Activated T-helper 1 cell treated with Interleukin-2 at 50 U/mL for 16 hours (primary cell): ENCODE measurements at regions not wholly inside any gene's neighbourhood (a gene's known extent, or its start where the extent isn't known, plus 50 kb on each side); places are given as distances from the start of the nearest gene placed in this dataset.
"Not testable (repeated sequence)": the region's sequence is repeated elsewhere in the genome, so short reads cannot be mapped to it uniquely, and the experiment has no call there.

Experiments used
- DNase-seq: peaks from one replicate; pipeline ENCODE4 v3.0.0-alpha.2; 2020; ENCODE audit warnings: low read depth

DNA sequence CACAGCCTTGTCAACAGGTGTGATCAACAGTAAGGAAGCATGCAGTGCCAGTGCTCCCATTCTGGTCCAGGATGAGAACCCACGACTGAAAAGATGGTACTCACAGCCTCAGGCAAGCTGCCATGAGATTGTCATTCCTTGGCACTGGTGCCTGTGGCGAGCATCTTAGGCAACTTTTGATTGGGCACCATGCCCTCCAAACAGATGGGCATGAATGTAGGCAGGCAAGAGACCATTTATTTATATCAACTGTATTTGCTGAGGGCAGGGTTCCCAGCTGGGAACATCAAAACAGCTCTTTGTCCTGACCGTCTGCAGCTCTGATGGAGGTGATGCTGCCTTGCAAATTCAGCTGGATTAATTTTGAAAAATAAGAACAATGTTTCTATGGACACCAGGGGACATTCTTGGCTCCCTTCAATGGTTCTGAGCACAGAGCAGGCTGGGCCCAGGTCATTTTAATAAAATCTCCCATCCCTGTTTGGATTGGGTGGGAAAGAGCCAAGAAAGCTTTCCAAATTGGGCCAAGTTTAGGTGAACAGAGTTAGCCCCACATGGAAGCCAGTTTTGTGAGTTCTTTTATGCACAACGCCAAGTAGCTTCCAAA, 522.5 kb downstream of the RMST start:
- no peak for DNase-seq

DNA sequence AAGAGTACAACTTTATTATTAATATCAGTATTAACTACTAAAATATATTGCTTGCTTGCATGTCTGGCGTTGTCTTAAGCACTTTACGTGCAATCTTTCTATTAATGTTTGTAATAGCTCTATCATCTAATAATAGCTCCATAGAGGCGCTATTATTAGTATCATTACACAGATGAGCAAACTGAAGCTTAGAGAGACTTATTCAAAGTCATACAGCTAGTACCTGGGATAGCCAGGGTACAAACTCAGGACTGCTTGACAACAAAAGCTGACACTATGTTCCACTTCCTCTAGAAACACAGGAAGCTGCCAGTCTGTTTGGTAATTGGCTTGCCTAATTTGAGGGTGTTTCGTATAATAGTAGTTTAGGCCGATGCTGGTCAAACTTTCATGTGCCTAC, 523.2 kb downstream of the RMST start:
- no peak for DNase-seq

- not testable (repeated sequence) for DNase-seq
Observed at GRCh38 chr12:97988588-97988987, 526.0 kb downstream of the RMST start.

- DNase-seq = no peak
Observed at GRCh38 chr12:97989366-97989940, 525.9 kb upstream of the TMPO start.

DNA sequence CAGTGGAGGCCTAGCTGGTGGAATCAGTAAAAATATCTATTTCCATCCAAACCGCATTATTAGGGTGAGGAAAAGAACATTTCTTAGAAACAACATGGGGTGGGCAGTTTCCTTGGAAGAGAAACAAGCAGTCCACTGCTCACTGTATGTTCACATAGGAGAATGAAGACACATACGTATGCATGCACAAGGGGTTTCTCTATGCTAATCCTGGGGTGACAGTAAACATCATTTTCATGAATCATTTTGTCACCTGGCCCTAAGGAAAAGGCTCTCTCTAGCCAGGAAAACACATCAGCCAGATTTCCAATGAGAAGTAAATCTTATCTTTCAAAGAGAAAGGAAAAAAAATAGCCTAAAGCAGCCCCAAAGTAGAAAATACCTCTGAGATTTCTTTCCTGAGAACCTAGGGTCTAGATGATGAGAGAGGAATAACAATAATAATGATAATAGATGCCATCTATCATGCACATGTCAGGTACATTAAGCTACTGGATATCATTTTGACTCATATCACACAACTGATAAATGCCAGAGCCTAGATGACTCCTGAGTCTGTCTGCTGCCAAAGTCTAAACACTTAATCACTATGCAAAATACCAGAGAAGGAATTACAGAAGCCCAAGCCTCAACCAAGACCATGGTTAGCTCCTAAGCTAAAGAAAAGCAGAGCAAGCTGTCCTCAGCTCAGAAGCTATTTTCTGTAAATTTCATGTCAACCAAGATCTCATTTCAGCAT, 520.5 kb upstream of the TMPO start:
- no peak for DNase-seq

DNA sequence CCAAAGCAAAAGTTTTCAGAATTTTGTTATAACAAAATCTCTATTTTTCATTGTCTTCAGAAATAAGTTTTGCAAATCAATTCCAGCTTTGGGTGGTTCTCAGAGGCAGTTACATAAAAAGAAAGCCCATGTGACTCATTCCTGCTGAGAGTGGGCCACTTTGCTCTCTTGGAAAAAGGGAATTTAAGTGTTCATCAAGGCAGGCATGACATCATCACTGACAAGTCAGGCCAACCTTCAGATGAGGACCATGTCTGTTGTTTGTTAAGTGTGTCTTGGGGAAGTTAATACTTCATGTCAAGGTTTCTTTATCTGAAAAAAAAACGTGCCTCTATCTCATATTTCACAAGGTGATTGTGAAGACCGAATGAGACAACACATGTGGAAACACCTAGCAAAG, 519.8 kb upstream of the TMPO start:
- DNase-seq = no peak

GRCh38 chr12:98001430-98001829, 514.0 kb upstream of the TMPO start:
- DNase-seq = no peak

DNA sequence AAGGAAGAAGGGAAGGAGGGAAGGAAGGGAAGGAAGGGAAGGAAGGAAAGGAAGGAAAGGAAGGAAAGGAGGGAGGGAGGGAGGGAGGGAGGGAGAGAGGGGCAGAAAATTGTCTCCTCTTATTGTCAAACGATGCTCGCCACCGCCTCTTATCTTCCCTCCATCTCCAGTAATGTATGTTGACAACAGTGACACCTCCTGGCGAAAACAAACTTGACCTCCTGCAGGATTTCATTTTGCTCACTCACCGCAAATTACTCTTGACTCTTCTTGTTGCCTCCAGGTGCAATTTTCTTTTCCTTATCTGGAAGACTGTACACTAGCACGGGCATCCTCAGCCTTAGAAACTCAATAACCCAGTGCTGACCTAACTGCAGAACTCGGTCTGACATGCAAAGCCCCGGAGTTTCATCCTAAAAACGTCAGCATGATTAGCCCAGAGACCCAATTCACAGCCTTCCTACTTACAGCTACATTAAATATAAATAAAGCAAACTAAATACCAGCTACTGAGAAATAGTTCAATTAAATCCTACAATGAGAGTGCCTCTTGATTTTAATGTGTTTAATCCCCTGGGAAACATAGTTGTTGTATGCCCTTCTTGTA, 512.4 kb upstream of the TMPO start:
- no peak for DNase-seq

DNA sequence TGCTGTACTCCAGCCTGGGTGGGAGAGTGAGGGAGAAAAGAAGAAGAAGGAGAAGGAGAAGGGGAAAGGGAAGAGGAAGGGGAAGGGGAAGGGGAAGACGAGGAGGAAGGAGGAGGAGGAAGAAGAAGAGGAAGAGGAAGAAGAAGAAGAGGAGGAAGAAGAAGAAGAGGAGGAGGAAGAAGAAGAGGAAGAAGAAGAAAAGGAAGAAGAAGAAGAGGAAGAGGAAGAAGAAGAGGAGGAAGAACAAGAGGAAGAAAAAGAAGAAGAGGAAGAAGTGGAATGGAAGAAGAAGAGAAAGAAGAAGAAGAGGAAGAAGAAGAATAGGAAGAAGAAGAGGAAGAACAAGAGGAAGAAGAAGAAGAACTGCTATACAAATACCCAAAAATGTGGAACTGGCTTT, 507.4 kb upstream of the TMPO start:
- no peak for DNase-seq

- DNase-seq = no peak
Observed at GRCh38 chr12:98013560-98013959, 501.8 kb upstream of the TMPO start.

DNA sequence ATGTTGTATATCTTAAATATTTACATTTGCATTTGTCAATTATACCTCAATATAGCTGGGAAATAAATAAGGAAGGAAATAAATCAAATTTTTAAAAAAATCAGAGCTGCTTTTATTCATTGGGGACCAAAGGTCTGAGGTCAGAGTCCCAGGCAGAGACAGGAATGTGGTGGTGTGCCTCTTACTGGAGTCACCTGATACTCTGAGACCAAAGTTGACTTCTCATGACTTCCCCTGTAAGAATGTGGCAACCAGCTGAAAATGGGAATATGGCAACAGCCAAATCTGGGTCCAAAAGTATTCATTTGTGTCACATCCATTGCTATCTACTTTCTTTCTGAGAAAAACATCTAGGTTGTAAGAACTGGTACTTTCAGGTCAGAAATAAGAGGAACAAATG, 496.6 kb upstream of the TMPO start:
- DNase-seq = no peak

- DNase-seq = no peak
Observed at GRCh38 chr12:98020376-98020775, 495.0 kb upstream of the TMPO start.

- DNase-seq = no peak
Observed at GRCh38 chr12:98022961-98023360, 492.4 kb upstream of the TMPO start.

- DNase-seq = no peak
Observed at GRCh38 chr12:98037401-98038140, 477.8 kb upstream of the TMPO start.

- DNase-seq = no peak
Observed at GRCh38 chr12:98042668-98043067, 472.7 kb upstream of the TMPO start.

- DNase-seq = no peak
Observed at GRCh38 chr12:98045395-98045794, 470.0 kb upstream of the TMPO start.

DNA sequence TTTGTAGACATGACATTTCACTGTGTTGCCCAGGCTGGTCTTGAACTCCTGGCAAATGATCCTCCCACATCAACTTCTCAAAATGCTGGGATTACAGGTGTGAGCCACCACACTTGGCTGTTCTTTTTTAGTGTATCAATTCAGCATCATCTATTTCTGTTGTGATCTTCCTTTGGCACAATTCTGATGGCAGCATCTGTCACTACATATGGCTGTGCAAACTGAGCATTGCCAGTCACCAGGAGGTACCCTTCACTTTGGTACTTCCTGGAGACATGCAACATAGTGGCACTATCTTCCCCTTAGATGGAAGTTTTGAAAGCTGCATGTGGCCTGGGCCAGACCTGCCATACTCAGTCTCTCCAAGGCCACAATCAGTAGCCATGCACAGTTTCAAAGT, 467.1 kb upstream of the TMPO start:
- no peak for DNase-seq

GRCh38 chr12:98053202-98053601, 462.2 kb upstream of the TMPO start:
- DNase-seq = no peak

- no peak for DNase-seq
Observed at GRCh38 chr12:98057701-98058100, 457.7 kb upstream of the TMPO start.

DNA sequence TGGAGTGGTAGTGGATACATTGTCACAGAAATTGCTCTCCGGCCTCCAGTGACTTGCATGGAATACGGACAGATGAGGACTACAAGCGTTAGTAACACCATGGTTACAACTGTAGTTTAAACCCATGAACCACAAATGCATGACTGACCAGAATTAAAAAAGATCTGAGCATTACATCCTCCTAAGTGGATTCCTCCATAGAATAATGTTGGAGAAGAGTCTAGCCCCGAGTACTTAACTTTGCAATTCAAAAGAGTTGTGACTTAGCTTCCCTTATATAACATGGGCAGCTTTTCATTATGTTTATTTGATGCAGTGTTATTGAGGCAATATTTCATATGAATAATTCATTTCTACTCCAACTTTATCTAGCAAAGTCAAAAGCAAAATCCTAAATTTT, 457.2 kb upstream of the TMPO start:
- DNase-seq = no peak

- DNase-seq = no peak
Observed at GRCh38 chr12:98058838-98059237, 456.6 kb upstream of the TMPO start.

DNA sequence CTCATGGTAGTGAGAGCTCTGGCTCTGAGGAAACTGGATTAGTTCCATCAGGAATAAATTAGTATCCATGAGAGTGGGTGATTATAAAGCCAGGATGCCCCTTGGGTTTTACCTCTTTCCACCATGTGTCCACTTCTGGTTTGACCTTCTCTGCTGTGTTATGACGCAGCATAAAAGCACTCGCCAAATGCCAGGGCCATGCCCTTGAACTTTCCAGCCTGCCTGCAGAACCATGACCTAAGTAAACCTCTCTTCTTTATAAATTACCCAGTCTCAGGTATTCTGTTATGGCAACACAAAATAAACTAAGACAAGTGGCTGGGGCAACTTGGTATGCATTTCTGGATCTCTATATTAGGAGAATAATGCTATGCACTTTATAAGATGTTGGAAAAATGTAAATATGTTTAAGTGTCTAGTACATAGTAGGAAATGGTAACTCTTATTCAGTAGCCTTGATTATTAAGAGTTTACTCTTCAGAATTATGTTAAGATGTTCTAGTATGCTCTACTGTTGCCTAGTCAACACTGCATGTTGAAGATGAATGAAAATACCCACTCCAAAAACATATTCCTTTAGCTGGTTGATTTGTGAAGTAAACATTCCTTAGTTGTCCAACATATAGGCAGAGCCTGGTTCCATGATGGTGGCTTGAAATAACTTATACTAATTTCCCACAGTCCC, 455.6 kb upstream of the TMPO start:
- DNase-seq = no peak
